ENCODE measurements at regions not wholly inside any gene's neighbourhood (a gene's known extent, or its start where the extent isn't known, plus 50 kb on each side); places are given as distances from the start of the nearest gene placed in this dataset.
A peak's percentile ranks its signal among the peaks of the same experiment; 100 is the strongest.

DNA sequence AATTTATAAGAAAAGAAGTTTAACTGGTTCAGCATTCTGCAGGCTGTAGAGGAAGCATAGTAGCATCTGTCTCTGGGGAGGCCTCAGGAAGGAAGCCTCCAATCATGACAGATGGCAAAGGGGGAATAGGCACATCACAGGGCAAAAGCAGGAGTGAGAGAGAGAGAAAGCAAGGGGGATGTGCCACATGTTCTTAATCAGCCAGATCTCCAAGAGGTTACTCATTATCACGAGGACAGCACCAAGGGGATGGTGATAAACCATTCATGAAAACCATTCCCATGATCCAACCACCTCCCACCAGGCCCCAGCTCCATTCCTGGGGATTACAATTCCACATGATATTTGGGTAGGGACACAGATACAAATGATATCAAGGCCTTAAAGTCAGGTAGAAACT is 217.5 kb upstream of the TCF21 start:
- no peak for TF ChIP-seq CTCF (IDR thresholded peaks at IDR 0.05; ENCODE audit: control extremely low read depth, extremely low read depth)
- Histone ChIP-seq H3K9ac (ENCODE audit: insufficient read depth in 1 of 2, low read length in 2 of 2) (no peak overlapping the region), H3K9me3 (ENCODE audit: control insufficient read depth in 4 of 4, insufficient read depth in 3 of 4, low read length in 3 of 4) (no peaks in the 10 kb centered on the region), H3K27ac (ENCODE audit: low read depth in 1 of 2, low read length in 1 of 2) (no peak overlapping the region), H3K4me1 (ENCODE audit: control insufficient read depth in 5 of 5, insufficient read depth in 5 of 5, low read length in 5 of 5) (peaks cover 0 to 21% (median 0%) of the 10 kb centered on the region in 5 donors), H3K4me3 (no peak overlapping the region), H3K36me3 (ENCODE audit: control insufficient read depth in 4 of 4, insufficient read depth in 4 of 4, low read length in 4 of 4) (no peaks in the 10 kb centered on the region), H3K27me3 (ENCODE audit: control insufficient read depth in 3 of 3, insufficient read depth in 3 of 3, low read length in 2 of 3) (no peaks in the 10 kb centered on the region)
- 50 to 63% methylated on average over 1 of the region's 1 CpG for WGBS, 2 donors
- DNase-seq (no peak), ATAC-seq (ENCODE audit: insufficient read depth, low FRiP score) (no peak)

GRCh38 chr6:133673056-133673455 is 215.9 kb upstream of the TCF21 start:
- no peaks in the 10 kb centered on the region for H3K36me3 ChIP-seq (ENCODE audit: control insufficient read depth in 4 of 4, insufficient read depth in 4 of 4, low read length in 4 of 4)
- no peak for ATAC-seq (ENCODE audit: insufficient read depth, low FRiP score)
- no peak overlapping the region for H3K4me3 ChIP-seq
- H3K27me3 ChIP-seq (ENCODE audit: control insufficient read depth in 3 of 3, insufficient read depth in 3 of 3, low read length in 2 of 3) = no peaks in the 10 kb centered on the region
- WGBS, 2 donors = 78 to 87% methylated on average over 3 of the region's 3 CpGs
- no peak overlapping the region for H3K27ac ChIP-seq (ENCODE audit: low read depth in 1 of 2, low read length in 1 of 2)
- no peak overlapping the region for H3K9ac ChIP-seq (ENCODE audit: insufficient read depth in 1 of 2, low read length in 2 of 2)
- H3K4me1 ChIP-seq (ENCODE audit: control insufficient read depth in 5 of 5, insufficient read depth in 5 of 5, low read length in 5 of 5) = peaks cover 0 to 21% (median 0%) of the 10 kb centered on the region in 5 donors
- DNase-seq = no peak
- H3K9me3 ChIP-seq (ENCODE audit: control insufficient read depth in 4 of 4, insufficient read depth in 3 of 4, low read length in 3 of 4) = no peaks in the 10 kb centered on the region
- TF ChIP-seq CTCF (IDR thresholded peaks at IDR 0.05; ENCODE audit: control extremely low read depth, extremely low read depth) = no peak

- H3K27ac ChIP-seq (ENCODE audit: low read depth in 1 of 2, low read length in 1 of 2) = no peak overlapping the region
- peak in 2 of 3 donors; percentile 44 to 48 for DNase-seq
- no peak for TF ChIP-seq CTCF (IDR thresholded peaks at IDR 0.05; ENCODE audit: control extremely low read depth, extremely low read depth)
- H3K27me3 ChIP-seq (ENCODE audit: control insufficient read depth in 3 of 3, insufficient read depth in 3 of 3, low read length in 2 of 3) = no peaks in the 10 kb centered on the region
- H3K9ac ChIP-seq (ENCODE audit: insufficient read depth in 1 of 2, low read length in 2 of 2) = no peak overlapping the region
- H3K9me3 ChIP-seq (ENCODE audit: control insufficient read depth in 4 of 4, insufficient read depth in 3 of 4, low read length in 3 of 4) = no peaks in the 10 kb centered on the region
- peaks cover 0 to 25% (median 0%) of the 10 kb centered on the region in 5 donors for H3K4me1 ChIP-seq (ENCODE audit: control insufficient read depth in 5 of 5, insufficient read depth in 5 of 5, low read length in 5 of 5)
- H3K4me3 ChIP-seq = no peak overlapping the region
- 38 to 48% methylated on average over 1 of the region's 1 CpG for WGBS, 2 donors
- no peak for ATAC-seq (ENCODE audit: insufficient read depth, low FRiP score)
- H3K36me3 ChIP-seq (ENCODE audit: control insufficient read depth in 4 of 4, insufficient read depth in 4 of 4, low read length in 4 of 4) = no peaks in the 10 kb centered on the region
Measured at GRCh38 chr6:133674661-133675060, 214.3 kb upstream of the TCF21 start.

DNA sequence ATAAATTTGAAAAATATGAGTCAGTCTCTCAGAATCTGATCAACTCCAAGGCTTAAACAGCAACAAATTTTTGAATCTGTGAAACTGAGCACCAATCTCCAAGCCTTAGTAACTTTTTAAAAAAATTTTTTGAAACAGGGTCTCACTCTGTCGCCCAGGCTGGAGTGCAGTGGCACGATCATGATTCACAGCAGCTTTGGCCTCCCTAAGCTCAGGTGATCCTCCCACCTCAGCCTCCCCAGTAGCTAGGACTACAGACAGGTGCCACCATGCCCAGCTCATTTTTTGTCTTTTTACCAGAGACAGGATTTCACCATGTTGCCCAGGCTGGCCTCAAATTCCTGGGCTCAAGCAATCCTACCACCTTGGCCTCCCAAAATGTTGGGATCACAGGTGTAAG is 207.9 kb upstream of the TCF21 start:
- Histone ChIP-seq H3K9me3 (ENCODE audit: control insufficient read depth in 4 of 4, insufficient read depth in 3 of 4, low read length in 3 of 4) (no peaks in the 10 kb centered on the region), H3K27me3 (ENCODE audit: control insufficient read depth in 3 of 3, insufficient read depth in 3 of 3, low read length in 2 of 3) (no peaks in the 10 kb centered on the region), H3K36me3 (ENCODE audit: control insufficient read depth in 4 of 4, insufficient read depth in 4 of 4, low read length in 4 of 4) (no peaks in the 10 kb centered on the region), H3K4me1 (ENCODE audit: control insufficient read depth in 5 of 5, insufficient read depth in 5 of 5, low read length in 5 of 5) (peaks cover 0 to 42% (median 0%) of the 10 kb centered on the region in 5 donors), H3K4me3 (no peak overlapping the region), H3K27ac (ENCODE audit: low read depth in 1 of 2, low read length in 1 of 2) (no peak overlapping the region), H3K9ac (ENCODE audit: insufficient read depth in 1 of 2, low read length in 2 of 2) (peak overlapping the region in 1 of 2 donors; percentile 40)
- ATAC-seq (ENCODE audit: insufficient read depth, low FRiP score) (no peak), DNase-seq (no peak)
- no peak for TF ChIP-seq CTCF (IDR thresholded peaks at IDR 0.05; ENCODE audit: control extremely low read depth, extremely low read depth)
- 91 to 97% methylated on average over 2 of the region's 2 CpGs for WGBS, 2 donors

Measured in lung (tissue), 11 donors.